GM12865 (cell line): ENCODE measurements at regions not wholly inside any gene's neighbourhood (a gene's known extent, or its start where the extent isn't known, plus 50 kb on each side); places are given as distances from the start of the nearest gene placed in this dataset.

Experiments
- DNase-seq: peaks from one replicate; pipeline ENCODE4 v3.0.0; 2010; ENCODE audit warnings: low read depth
- H3K4me3 ChIP-seq: 2 replicates; pipeline ENCODE4 v1.5.1; 2011; ENCODE audit warnings: mild to moderate bottlenecking, low read depth, low read length, control low read depth
- CTCF ChIP-seq: IDR thresholded peaks from 2 replicates; pipeline ENCODE4 v1.5.1; 2011; ENCODE audit warnings: low read length, control low read depth, low read depth, inconsistent platforms; ENCODE audit not compliant: insufficient read depth; ENCODE audit errors: missing control alignments

- DNase-seq, result no peak
- H3K4me3 ChIP-seq, result no peak overlapping the region
- TF ChIP-seq CTCF, result no peak
These were observed 334.4 kb upstream of the NPVF start for GRCh38 chr7:25562673-25563182.

DNA sequence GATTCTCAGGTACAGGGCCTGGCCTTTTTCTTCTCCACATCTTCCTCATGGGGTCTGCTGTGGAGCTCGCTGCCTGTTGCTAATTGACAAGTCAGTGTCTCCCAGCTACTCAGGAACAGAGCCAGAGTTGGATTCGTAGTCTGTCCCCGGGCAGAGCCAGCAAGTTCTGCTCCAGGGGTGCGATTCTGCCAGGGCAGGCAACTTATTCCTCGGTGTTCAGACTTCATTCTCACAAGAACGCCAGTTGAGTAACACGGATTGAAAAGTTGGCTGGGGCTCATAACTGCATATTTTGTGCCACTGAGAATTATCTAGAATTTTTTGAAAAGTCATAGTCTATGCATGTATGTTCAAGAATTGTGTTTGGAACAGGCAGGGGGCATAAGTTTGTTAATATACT lies 336.7 kb upstream of the NPVF start:
- no peak for TF ChIP-seq CTCF
- DNase-seq, result no peak
- no peak overlapping the region for H3K4me3 ChIP-seq

- peak; percentile 100 for TF ChIP-seq CTCF
- DNase-seq, result peak; percentile 76
- H3K4me3 ChIP-seq, result no peak overlapping the region
These were observed 337.7 kb upstream of the NPVF start for GRCh38 chr7:25565949-25566348.

GRCh38 chr7:25567430-25567829 lies 339.1 kb upstream of the NPVF start:
- no peak for TF ChIP-seq CTCF
- DNase-seq, result no peak
- H3K4me3 ChIP-seq, result no peak overlapping the region

DNA sequence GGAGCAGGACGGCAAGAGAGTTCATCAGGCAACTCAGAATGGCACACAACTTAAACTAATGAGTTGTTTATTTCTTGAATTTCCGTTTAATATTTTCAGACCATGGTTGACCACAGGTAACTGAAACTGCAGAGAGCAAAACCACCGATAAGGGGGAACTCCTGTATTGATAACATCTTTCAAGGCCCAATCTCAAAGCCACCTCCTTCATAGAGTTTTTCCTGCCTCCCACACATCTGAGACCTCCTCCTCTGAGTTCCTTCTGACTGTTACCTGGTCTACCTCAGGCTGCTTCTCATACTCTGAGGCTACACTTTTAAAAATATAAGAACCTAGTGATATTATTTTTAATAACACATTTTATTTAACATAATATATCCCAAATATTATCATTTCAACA lies 341.5 kb upstream of the NPVF start:
- H3K4me3 ChIP-seq, result no peak overlapping the region
- no peak for TF ChIP-seq CTCF
- peak; percentile 9 for DNase-seq

GRCh38 chr7:25572423-25572822 lies 344.1 kb upstream of the NPVF start:
- no peak overlapping the region for H3K4me3 ChIP-seq
- TF ChIP-seq CTCF, result no peak
- peak; percentile 24 for DNase-seq

GRCh38 chr7:25574828-25575227 lies 346.5 kb upstream of the NPVF start:
- H3K4me3 ChIP-seq, result no peak overlapping the region
- no peak for TF ChIP-seq CTCF
- DNase-seq, result no peak
